Activated B cell treated with CpG ODN at 0.5 μM for 24 hours (primary cell): ENCODE measurements at regions not wholly inside any gene's neighbourhood (a gene's known extent, or its start where the extent isn't known, plus 50 kb on each side); places are given as distances from the start of the nearest gene placed in this dataset.

Experiments
- ATAC-seq: fragments of 200-7000 bp; cut with Tn5 transposase; one replicate; pipeline ENCODE4 v1.10.0; 2021; ENCODE audit warnings: low read depth, mild to moderate bottlenecking, moderate library complexity
- CTCF ChIA-PET: fragments of 350-600 bp; sonication (Branson Sonifier 250); formaldehyde crosslinking; loops from one replicate; lab custom pipeline; 2021; ENCODE audit warnings: antibody characterized with exemption; lab: Charles Lee
- POLR2A ChIA-PET: fragments of 350-600 bp; sonication (Branson Sonifier 250); formaldehyde crosslinking; loops from one replicate; lab custom pipeline; 2021; ENCODE audit warnings: antibody characterized with exemption; lab: Charles Lee
- DNase-seq: peaks from one replicate; pipeline ENCODE4 v3.0.0; 2022
- H3K27ac Mint-ChIP-seq: one replicate; pipeline ENCODE4 v1.8.0; 2020; ENCODE audit warnings: mixed read lengths
- H3K27me3 Mint-ChIP-seq: one replicate; pipeline ENCODE4 v1.8.0; 2021; ENCODE audit warnings: mixed read lengths
- H3K36me3 Mint-ChIP-seq: one replicate; pipeline ENCODE4 v1.8.0; 2021; ENCODE audit warnings: low read depth, mixed read lengths
- H3K4me1 Mint-ChIP-seq: one replicate; pipeline ENCODE4 v1.8.0; 2021; ENCODE audit warnings: mixed read lengths
- H3K4me3 Mint-ChIP-seq: one replicate; pipeline ENCODE4 v1.8.0; 2020; ENCODE audit warnings: mild to moderate bottlenecking, mixed read lengths
- H3K9me3 Mint-ChIP-seq: one replicate; pipeline ENCODE4 v1.8.0; 2020; ENCODE audit warnings: mixed read lengths
- CTCF ChIP-seq: fragments of 200-600 bp; IDR thresholded peaks from one replicate; pipeline ENCODE4 v1.8.0; 2022; ENCODE audit warnings: antibody characterized with exemption, mild to moderate bottlenecking
- intact Hi-C: fragments of 100-400 bp; cut with micrococcal nuclease; formaldehyde crosslinking; loops from one replicate; pipeline ENCODE4 v1.15.1; 2024

DNA sequence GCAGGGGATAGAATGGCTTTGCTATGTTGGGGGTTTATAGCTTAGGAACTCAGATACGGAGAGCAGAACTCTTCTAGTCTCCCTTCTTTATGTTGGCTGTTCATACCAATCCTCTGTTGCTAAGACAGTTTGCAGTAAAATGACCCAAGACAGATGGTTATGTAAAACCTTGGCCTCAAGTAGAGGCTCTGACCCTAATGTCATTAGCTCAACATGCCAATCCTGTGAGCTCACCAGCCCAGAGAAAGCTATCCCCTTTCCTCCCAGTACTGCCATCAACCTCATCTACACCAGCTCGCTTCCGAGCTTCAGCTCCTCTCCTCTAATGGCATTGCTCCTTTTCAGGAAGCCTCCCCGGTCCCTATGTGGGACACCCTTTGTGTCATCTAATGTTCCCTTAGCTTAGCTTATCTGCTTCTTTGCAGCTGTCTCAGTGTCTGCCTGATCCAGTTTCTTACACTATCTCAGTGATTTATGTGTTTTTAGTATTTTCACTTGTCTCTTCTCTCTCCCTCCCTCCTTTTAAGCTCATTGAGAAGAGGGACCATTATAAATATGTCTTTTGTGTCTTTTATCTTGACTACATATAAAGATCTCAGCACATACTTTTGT, 281.3 kb upstream of the CLINT1 start:
- H3K36me3 Mint-ChIP-seq = no peaks in the 10 kb centered on the region

GRCh38 chr5:158139161-158139560, 280.2 kb upstream of the CLINT1 start:
- no peak for DNase-seq
- Mint-ChIP-seq H3K4me1 (no peaks in the 10 kb centered on the region), H3K27ac (no peak overlapping the region), H3K27me3 (peaks cover 2% of the 10 kb centered on the region), H3K4me3 (no peak overlapping the region), H3K9me3 (no peaks in the 10 kb centered on the region), H3K36me3 (no peaks in the 10 kb centered on the region)
- POLR2A ChIA-PET = no interaction called here
- no peak for ATAC-seq
- intact Hi-C loops = no loop called here
- no peak for TF ChIP-seq CTCF
- CTCF ChIA-PET = no interaction called here

More for the DNA sequence above, 281.3 kb upstream of the CLINT1 start:
- Mint-ChIP-seq H3K4me1 (no peaks in the 10 kb centered on the region), H3K4me3 (no peak overlapping the region), H3K27me3 (no peaks in the 10 kb centered on the region), H3K27ac (no peak overlapping the region), H3K9me3 (no peaks in the 10 kb centered on the region)
- intact Hi-C loops = no loop called here
- TF ChIP-seq CTCF = no peak
- ATAC-seq (no peak), DNase-seq (no peak)
- POLR2A ChIA-PET = no interaction called here
- CTCF ChIA-PET = no interaction called here

GRCh38 chr5:158135682-158136179, 276.8 kb upstream of the CLINT1 start:
- no peaks in the 10 kb centered on the region for H3K36me3 Mint-ChIP-seq
- intact Hi-C loops = no loop called here
- DNase-seq (no peak), ATAC-seq (no peak)
- no peak for TF ChIP-seq CTCF
- CTCF ChIA-PET = no interaction called here
- no peak overlapping the region for H3K4me3 Mint-ChIP-seq
- H3K27me3 Mint-ChIP-seq = peaks cover 7% of the 10 kb centered on the region
- H3K4me1 Mint-ChIP-seq = no peaks in the 10 kb centered on the region
- H3K27ac Mint-ChIP-seq = no peak overlapping the region
- H3K9me3 Mint-ChIP-seq = no peaks in the 10 kb centered on the region
- POLR2A ChIA-PET = no interaction called here

GRCh38 chr5:158133369-158133768, 274.4 kb upstream of the CLINT1 start:
- no peak for TF ChIP-seq CTCF
- ATAC-seq (no peak), DNase-seq (no peak)
- no peaks in the 10 kb centered on the region for H3K4me1 Mint-ChIP-seq
- H3K27ac Mint-ChIP-seq = no peak overlapping the region
- H3K9me3 Mint-ChIP-seq = no peaks in the 10 kb centered on the region
- H3K36me3 Mint-ChIP-seq = no peaks in the 10 kb centered on the region
- intact Hi-C loops = no loop called here
- POLR2A ChIA-PET = no interaction called here
- CTCF ChIA-PET = no interaction called here
- peaks cover 7% of the 10 kb centered on the region for H3K27me3 Mint-ChIP-seq
- no peak overlapping the region for H3K4me3 Mint-ChIP-seq

- intact Hi-C loops = no loop called here
- no peaks in the 10 kb centered on the region for H3K9me3 Mint-ChIP-seq
- H3K36me3 Mint-ChIP-seq = no peaks in the 10 kb centered on the region
- no peak overlapping the region for H3K27ac Mint-ChIP-seq
- ChIA-PET POLR2A (no interaction called here), CTCF (no interaction called here)
- H3K27me3 Mint-ChIP-seq = peaks cover 7% of the 10 kb centered on the region
- ATAC-seq (no peak), DNase-seq (no peak)
- TF ChIP-seq CTCF = no peak
- H3K4me1 Mint-ChIP-seq = peaks cover 7% of the 10 kb centered on the region
- H3K4me3 Mint-ChIP-seq = no peak overlapping the region
Observed at GRCh38 chr5:158127536-158127935, 268.6 kb upstream of the CLINT1 start.
